GM19193 (cell line): ENCODE measurements at regions not wholly inside any gene's neighbourhood (a gene's known extent, or its start where the extent isn't known, plus 50 kb on each side); places are given as distances from the start of the nearest gene placed in this dataset.

ENCODE experiments used
- POLR2A ChIP-seq: IDR thresholded peaks from 4 replicates; pipeline ENCODE4 v1.6.1; 2011; ENCODE audit not compliant: insufficient read depth, insufficient read length; ENCODE audit errors: extremely low read depth

- no peak for TF ChIP-seq POLR2A
These were observed 57.9 kb upstream of the IRF2BP2 start for GRCh38 chr1:234667600-234668576.

GRCh38 chr1:234666761-234667160 is 56.8 kb upstream of the IRF2BP2 start:
- no peak for TF ChIP-seq POLR2A

GRCh38 chr1:234665975-234666605 is 56.1 kb upstream of the IRF2BP2 start:
- no peak for TF ChIP-seq POLR2A

- no peak for TF ChIP-seq POLR2A
These were observed 52.2 kb upstream of the IRF2BP2 start for GRCh38 chr1:234662148-234662547.

GRCh38 chr1:234661317-234661928 is 51.4 kb upstream of the IRF2BP2 start:
- TF ChIP-seq POLR2A = no peak

- no peak for TF ChIP-seq POLR2A
These were observed 50.7 kb upstream of the IRF2BP2 start for GRCh38 chr1:234660536-234661316.
